Erythroblast (primary cell): ENCODE measurements at regions not wholly inside any gene's neighbourhood (a gene's known extent, or its start where the extent isn't known, plus 50 kb on each side); places are given as distances from the start of the nearest gene placed in this dataset.

Source experiments
- GATA1 ChIP-seq: IDR thresholded peaks from 2 replicates; pipeline ENCODE4 v1.6.1; 2011; ENCODE audit warnings: low read depth, mild to moderate bottlenecking, control low read depth, low read length, moderate library complexity
- POLR2A ChIP-seq: IDR thresholded peaks from 2 replicates; pipeline ENCODE4 v1.6.1; 2011; ENCODE audit warnings: mild to moderate bottlenecking, low read length

- no peak for TF ChIP-seq POLR2A
- no peak for TF ChIP-seq GATA1
Observed at GRCh38 chr3:79957066-79957465, 189.3 kb upstream of the ROBO1 start.
